GM12878 (cell line): ENCODE measurements at regions not wholly inside any gene's neighbourhood (a gene's known extent, or its start where the extent isn't known, plus 50 kb on each side); places are given as distances from the start of the nearest gene placed in this dataset.

Experiments used
- ATAC-seq: fragments of 200-7000 bp; cut with Tn5 transposase; 3 replicates; pipeline ENCODE4 v1.9.1; 2020; ENCODE audit warnings: mild to moderate bottlenecking, moderate library complexity
- BruUV-seq: library from RNA; stranded (reverse); fragments of 400-500 nt; replicated peaks from 2 replicates; lab custom pipeline; 2021; lab: Mats Ljungman, UMichigan
- CTCF ChIA-PET: fragments of 300-600 bp; sonication (Branson Sonifier 250); formaldehyde crosslinking; extraction: SDS; loops from one replicate; lab custom pipeline; 2021; ENCODE audit warnings: inconsistent platforms; lab: Yijun Ruan, JAX
- POLR2A ChIA-PET: fragments of 350-600 bp; formaldehyde crosslinking; extraction: SDS; loops from one replicate; lab custom pipeline; 2021; ENCODE audit warnings: inconsistent platforms; lab: Charles Lee
- RAD21 ChIA-PET: fragments of 300-600 bp; sonication (Branson Sonifier 250); formaldehyde crosslinking; loops from one replicate; lab custom pipeline; 2023; ENCODE audit warnings: antibody characterized with exemption; ENCODE audit not compliant: unreplicated experiment; lab: Charles Lee
- SMC1A ChIA-PET: fragments of 300-600 bp; sonication (Branson Sonifier 250); formaldehyde crosslinking; loops from one replicate; lab custom pipeline; 2023; ENCODE audit not compliant: unreplicated experiment, uncharacterized antibody; lab: Charles Lee
- DNase-seq: peaks from one replicate; pipeline ENCODE4 v3.0.0-alpha.2; 2011; ENCODE audit warnings: low read depth, low spot score
- FAIRE-seq: peaks from 3 replicates; lab custom pipeline; 2011; peaks lifted over from hg19 to GRCh38; lab: Jason Lieb, UNC
- H2AFZ ChIP-seq: 2 replicates; pipeline ENCODE4 v1.6.0; 2011; ENCODE audit warnings: low read depth, low read length, control low read depth; ENCODE audit not compliant: control insufficient read depth
- H3K27ac ChIP-seq: 2 replicates; pipeline ENCODE4 v1.5.1; 2011; ENCODE audit warnings: control low read depth; ENCODE audit not compliant: control insufficient read depth, insufficient read depth
- H3K27me3 ChIP-seq, 2 experiments: replicated peaks in 1 of 2; 2 replicates each; pipeline versions ENCODE4 v1.6.0 to v1.6.1; 2011; ENCODE audit warnings: low read length in 1 of 2; ENCODE audit not compliant: control insufficient read depth in 2 of 2, insufficient read depth in 2 of 2
- H3K36me3 ChIP-seq, 2 experiments: 2 replicates each; pipeline ENCODE4 v1.5.1; 2011; ENCODE audit warnings: low read length in 1 of 2; ENCODE audit not compliant: control insufficient read depth in 2 of 2, insufficient read depth in 2 of 2
- H3K4me1 ChIP-seq: 2 replicates; pipeline ENCODE4 v1.6.1; 2011; ENCODE audit warnings: mild to moderate bottlenecking, low read length, moderate library complexity, mixed read lengths; ENCODE audit not compliant: control insufficient read depth, insufficient read depth
- H3K4me2 ChIP-seq: 2 replicates; pipeline ENCODE4 v1.6.0; 2011; ENCODE audit warnings: control low read depth; ENCODE audit not compliant: control insufficient read depth, insufficient read depth
- H3K4me3 ChIP-seq: fragments of 200-600 bp; sonication (generic); 2 replicates; pipeline ENCODE4 v1.5.1; 2016
- H3K79me2 ChIP-seq: 2 replicates; pipeline ENCODE4 v1.6.0; 2011; ENCODE audit warnings: low read length; ENCODE audit not compliant: control insufficient read depth, insufficient read depth
- H3K9ac ChIP-seq: 2 replicates; pipeline ENCODE4 v1.8.0; 2011; ENCODE audit warnings: low read length, control low read depth, mixed read lengths; ENCODE audit not compliant: control insufficient read depth, insufficient read depth
- H3K9me3 ChIP-seq: replicated peaks from 3 replicates; pipeline ENCODE4 v1.5.1; 2011; ENCODE audit warnings: mild to moderate bottlenecking, low read length; ENCODE audit not compliant: control insufficient read depth, insufficient read depth
- H4K20me1 ChIP-seq: 2 replicates; pipeline ENCODE4 v1.6.0; 2011; ENCODE audit not compliant: control insufficient read depth, insufficient read depth
- CREM ChIP-seq: IDR thresholded peaks from 2 replicates; pipeline ENCODE4 v1.6.1; 2014; ENCODE audit warnings: antibody characterized with exemption, low read depth
- EED ChIP-seq: sonication (generic); IDR thresholded peaks from 2 replicates; pipeline ENCODE4 v1.6.1; 2016; ENCODE audit warnings: antibody characterized with exemption, low read depth
- MTA2 ChIP-seq: fragments of 450-650 bp; IDR thresholded peaks from 2 replicates; pipeline ENCODE4 v1.6.1; 2016; ENCODE audit warnings: low read depth, mild to moderate bottlenecking, moderate library complexity
- SMARCA5 ChIP-seq: fragments of 450-650 bp; IDR thresholded peaks from 2 replicates; pipeline ENCODE4 v1.6.1; 2017; ENCODE audit warnings: mild to moderate bottlenecking
- SP1 ChIP-seq: IDR thresholded peaks from one replicate; pipeline ENCODE4 v1.6.1; 2011; ENCODE audit warnings: low read depth, low read length
- STAT1 ChIP-seq: fragments of 450-650 bp; conservative IDR thresholded peaks from 2 replicates; pipeline ENCODE4 v1.6.1; 2014; ENCODE audit warnings: antibody characterized with exemption, mild to moderate bottlenecking
- ZNF384 ChIP-seq: IDR thresholded peaks from 2 replicates; pipeline ENCODE4 v1.6.1; 2012; ENCODE audit warnings: low read depth, mild to moderate bottlenecking, low read length, improper control_type of control experiment, borderline replicate concordance
- WGBS: methylation state at CpG from one replicate; pipeline ENCODE4 v1.1.6; 2016; ENCODE audit warnings: low lambda C conversion rate; ENCODE audit not compliant: insufficient replicate concordance, insufficient coverage; ENCODE audit errors: missing lambda C conversion rate; 5-methylcytosine and 5-hydroxymethylcytosine counted together
- in situ Hi-C: fragments of 300-500 bp; cut with MboI; formaldehyde crosslinking; loops from 9 replicates; pipeline ENCODE4 v1.14.3; 2018; ENCODE audit warnings: mixed read lengths
- intact Hi-C: fragments of 100-400 bp; cut with micrococcal nuclease; formaldehyde crosslinking; loops from one replicate; pipeline ENCODE4 v1.14.2; 2022; ENCODE audit not compliant: unreplicated experiment
- TF ChIP-seq, protein P1 (sequence below): IDR thresholded peaks from 2 replicates; pipeline ENCODE4 v1.6.1; 2012; ENCODE audit warnings: low read depth, low read length, improper control_type of control experiment
- TF ChIP-seq, protein P2 (sequence below): fragments of 450-650 bp; formaldehyde crosslinking; IDR thresholded peaks from 2 replicates; pipeline ENCODE4 v1.4.0; 2020; ENCODE audit warnings: mild to moderate bottlenecking, moderate library complexity

DNA sequence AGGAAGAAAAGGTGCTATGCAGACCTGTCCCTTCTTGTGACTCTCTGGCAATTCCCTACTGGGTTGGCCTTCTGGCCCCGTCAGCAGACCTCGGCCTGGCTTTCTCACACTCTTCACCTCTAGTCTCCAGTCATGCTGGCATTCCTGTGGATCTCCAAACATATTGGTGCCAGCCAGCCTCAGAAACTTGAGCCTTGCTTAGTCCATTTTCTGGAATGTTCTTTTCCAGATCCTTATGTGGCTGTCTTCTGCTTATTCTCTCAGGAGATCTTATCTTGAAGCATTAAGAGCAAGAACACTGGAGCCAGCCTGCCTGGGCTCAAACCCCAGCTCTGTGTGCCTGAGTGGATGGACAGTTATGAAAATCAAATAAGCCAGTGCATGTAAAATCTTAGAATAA, 88.2 kb upstream of the NTRK3 start:
- in situ Hi-C loops = no loop called here
- FAIRE-seq = no peak
- Histone ChIP-seq H2AFZ (no peak overlapping the region), H3K27me3 (no peaks in the 10 kb centered on the region; a peak in 2 of 4 replicates), H3K27ac (no peak overlapping the region), H3K9ac (no peak overlapping the region), H3K4me2 (no peak overlapping the region), H3K4me3 (no peak overlapping the region), H3K79me2 (no peaks in the 10 kb centered on the region), H4K20me1 (no peaks in the 10 kb centered on the region), H3K9me3 (no peaks in the 10 kb centered on the region), H3K4me1 (no peaks in the 10 kb centered on the region), H3K36me3 (no peaks in the 10 kb centered on the region)
- DNase-seq = no peak
- POLR2A ChIA-PET = no interaction called here
- intact Hi-C loops = no loop called here
- no TSS peak for BruUV-seq
- SMC1A ChIA-PET = no interaction called here
- no peak for ATAC-seq
- WGBS = 25% methylated on average over 2 of the region's 2 CpGs
- TF ChIP-seq SP1 (no peak), STAT1 (no peak), SMARCA5 (no peak), EED (no peak), CREM (no peak), ZNF384 (no peak), MTA2 (no peak)
- TF ChIP-seq, protein P1, sequence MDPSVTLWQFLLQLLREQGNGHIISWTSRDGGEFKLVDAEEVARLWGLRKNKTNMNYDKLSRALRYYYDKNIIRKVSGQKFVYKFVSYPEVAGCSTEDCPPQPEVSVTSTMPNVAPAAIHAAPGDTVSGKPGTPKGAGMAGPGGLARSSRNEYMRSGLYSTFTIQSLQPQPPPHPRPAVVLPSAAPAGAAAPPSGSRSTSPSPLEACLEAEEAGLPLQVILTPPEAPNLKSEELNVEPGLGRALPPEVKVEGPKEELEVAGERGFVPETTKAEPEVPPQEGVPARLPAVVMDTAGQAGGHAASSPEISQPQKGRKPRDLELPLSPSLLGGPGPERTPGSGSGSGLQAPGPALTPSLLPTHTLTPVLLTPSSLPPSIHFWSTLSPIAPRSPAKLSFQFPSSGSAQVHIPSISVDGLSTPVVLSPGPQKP = no peak
- TF ChIP-seq, protein P2, sequence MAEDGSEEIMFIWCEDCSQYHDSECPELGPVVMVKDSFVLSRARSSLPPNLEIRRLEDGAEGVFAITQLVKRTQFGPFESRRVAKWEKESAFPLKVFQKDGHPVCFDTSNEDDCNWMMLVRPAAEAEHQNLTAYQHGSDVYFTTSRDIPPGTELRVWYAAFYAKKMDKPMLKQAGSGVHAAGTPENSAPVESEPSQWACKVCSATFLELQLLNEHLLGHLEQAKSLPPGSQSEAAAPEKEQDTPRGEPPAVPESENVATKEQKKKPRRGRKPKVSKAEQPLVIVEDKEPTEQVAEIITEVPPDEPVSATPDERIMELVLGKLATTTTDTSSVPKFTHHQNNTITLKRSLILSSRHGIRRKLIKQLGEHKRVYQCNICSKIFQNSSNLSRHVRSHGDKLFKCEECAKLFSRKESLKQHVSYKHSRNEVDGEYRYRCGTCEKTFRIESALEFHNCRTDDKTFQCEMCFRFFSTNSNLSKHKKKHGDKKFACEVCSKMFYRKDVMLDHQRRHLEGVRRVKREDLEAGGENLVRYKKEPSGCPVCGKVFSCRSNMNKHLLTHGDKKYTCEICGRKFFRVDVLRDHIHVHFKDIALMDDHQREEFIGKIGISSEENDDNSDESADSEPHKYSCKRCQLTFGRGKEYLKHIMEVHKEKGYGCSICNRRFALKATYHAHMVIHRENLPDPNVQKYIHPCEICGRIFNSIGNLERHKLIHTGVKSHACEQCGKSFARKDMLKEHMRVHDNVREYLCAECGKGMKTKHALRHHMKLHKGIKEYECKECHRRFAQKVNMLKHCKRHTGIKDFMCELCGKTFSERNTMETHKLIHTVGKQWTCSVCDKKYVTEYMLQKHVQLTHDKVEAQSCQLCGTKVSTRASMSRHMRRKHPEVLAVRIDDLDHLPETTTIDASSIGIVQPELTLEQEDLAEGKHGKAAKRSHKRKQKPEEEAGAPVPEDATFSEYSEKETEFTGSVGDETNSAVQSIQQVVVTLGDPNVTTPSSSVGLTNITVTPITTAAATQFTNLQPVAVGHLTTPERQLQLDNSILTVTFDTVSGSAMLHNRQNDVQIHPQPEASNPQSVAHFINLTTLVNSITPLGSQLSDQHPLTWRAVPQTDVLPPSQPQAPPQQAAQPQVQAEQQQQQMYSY (CRISPR knock-in tag) = no peak
- CTCF ChIA-PET = no interaction called here
- RAD21 ChIA-PET = no interaction called here
